Memory B cell (primary cell): ENCODE measurements at regions not wholly inside any gene's neighbourhood (a gene's known extent, or its start where the extent isn't known, plus 50 kb on each side); places are given as distances from the start of the nearest gene placed in this dataset.

Experiments used
- ATAC-seq: fragments of 150-1000 bp; cut with Tn5 transposase; 2 replicates; pipeline ENCODE4 v1.10.0; 2021; ENCODE audit warnings: low read depth, mild to moderate bottlenecking, moderate library complexity
- DNase-seq, 2 donors: peaks; one replicate each; pipeline ENCODE4 v3.0.0; 2022; ENCODE audit warnings: low spot score in 2 of 2
- H3K27ac Mint-ChIP-seq: one replicate; pipeline ENCODE4 v1.8.0; 2022; ENCODE audit warnings: mild to moderate bottlenecking, moderate library complexity, mixed read lengths
- H3K27me3 Mint-ChIP-seq: one replicate; pipeline ENCODE4 v1.8.0; 2022; ENCODE audit warnings: mixed read lengths
- H3K36me3 Mint-ChIP-seq: one replicate; pipeline ENCODE4 v1.8.0; 2022; ENCODE audit warnings: mild to moderate bottlenecking, mixed read lengths
- H3K4me1 Mint-ChIP-seq: one replicate; pipeline ENCODE4 v1.8.0; 2022; ENCODE audit warnings: mixed read lengths
- H3K4me3 Mint-ChIP-seq: one replicate; pipeline ENCODE4 v1.8.0; 2022; ENCODE audit warnings: mild to moderate bottlenecking, moderate library complexity, mixed read lengths
- H3K9me3 Mint-ChIP-seq: one replicate; pipeline ENCODE4 v1.8.0; 2022; ENCODE audit warnings: mixed read lengths

DNA sequence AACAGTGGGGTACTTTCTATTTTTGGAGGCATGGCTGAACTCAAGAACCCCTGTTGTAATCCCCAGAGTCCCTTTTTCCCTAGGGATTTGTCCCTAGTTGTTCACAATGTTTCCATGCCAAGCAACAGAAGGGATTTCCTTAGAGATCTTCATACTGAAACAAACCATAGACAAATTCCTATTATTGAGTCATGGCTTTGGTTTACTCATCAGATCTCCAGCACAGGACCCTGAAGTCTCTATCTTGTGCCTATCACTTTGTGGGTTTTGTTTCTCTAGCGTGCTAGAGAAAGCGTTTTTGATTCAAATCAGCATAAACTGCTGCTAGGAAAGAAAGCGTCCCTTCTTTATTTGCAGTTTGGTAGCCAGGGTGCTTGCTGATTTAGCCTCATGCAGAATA lies 165.0 kb downstream of the BAMBI start:
- ATAC-seq (no peak), DNase-seq (no peak)
- Mint-ChIP-seq H3K27ac (no peak overlapping the region), H3K9me3 (no peaks in the 10 kb centered on the region), H3K27me3 (no peaks in the 10 kb centered on the region), H3K4me1 (no peaks in the 10 kb centered on the region), H3K36me3 (no peaks in the 10 kb centered on the region), H3K4me3 (no peak overlapping the region)

DNA sequence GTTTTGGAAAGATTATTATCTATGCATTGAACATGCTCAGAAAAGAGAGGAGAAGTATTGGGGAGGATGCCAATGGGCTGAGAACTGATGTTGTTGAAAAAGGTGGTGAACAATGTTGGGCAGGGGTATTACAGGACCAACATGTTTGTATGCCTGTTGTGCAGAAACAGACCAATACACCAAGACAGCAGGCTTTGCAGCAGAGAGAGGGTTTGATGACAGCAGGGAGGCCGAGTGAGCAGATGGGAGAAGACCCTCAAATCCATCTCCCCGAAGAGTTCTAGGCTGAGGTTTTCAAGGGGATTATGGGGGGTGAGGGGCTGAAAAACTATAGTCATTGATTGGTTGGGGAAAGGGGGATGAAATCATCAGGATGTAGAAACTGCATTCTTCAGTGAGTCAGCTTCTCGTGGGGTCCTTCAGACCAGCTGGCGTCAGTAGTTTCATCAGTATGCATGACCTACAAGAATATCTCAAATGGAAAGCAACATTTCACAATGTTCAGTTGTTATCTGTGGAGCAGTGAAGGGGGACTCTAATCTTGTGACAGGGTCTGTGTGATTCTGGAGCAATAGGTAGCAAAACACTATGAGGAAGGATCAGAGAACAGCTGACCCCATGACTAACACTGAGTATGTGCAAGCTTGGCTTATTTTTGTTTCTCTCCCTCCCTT lies 167.8 kb downstream of the BAMBI start:
- no peaks in the 10 kb centered on the region for H3K9me3 Mint-ChIP-seq
- H3K4me1 Mint-ChIP-seq: no peaks in the 10 kb centered on the region
- no peaks in the 10 kb centered on the region for H3K36me3 Mint-ChIP-seq
- ATAC-seq: no peak
- no peaks in the 10 kb centered on the region for H3K27me3 Mint-ChIP-seq
- H3K27ac Mint-ChIP-seq: no peak overlapping the region
- no peak overlapping the region for H3K4me3 Mint-ChIP-seq
- no peak for DNase-seq

DNA sequence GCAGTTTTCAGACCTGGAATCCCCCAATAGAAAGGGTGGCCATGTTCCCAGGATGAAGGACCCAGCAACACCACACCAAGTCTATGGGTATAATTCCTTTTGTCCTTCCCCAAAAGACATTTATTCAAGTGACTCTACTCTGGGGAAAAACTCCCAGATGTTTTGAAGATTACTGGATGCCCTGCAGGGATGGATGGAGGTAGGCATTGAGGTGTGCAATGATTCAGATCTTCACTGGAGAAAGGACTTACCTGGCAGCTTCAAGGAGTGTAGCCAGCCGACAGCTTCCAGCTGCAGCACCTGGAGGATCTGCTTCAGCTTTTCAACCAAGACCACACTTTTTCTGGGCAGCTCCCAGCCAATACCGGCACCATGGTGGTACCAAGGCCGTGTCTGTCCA lies 172.0 kb downstream of the BAMBI start:
- no peak overlapping the region for H3K27ac Mint-ChIP-seq
- H3K9me3 Mint-ChIP-seq: no peaks in the 10 kb centered on the region
- no peaks in the 10 kb centered on the region for H3K4me1 Mint-ChIP-seq
- no peak overlapping the region for H3K4me3 Mint-ChIP-seq
- H3K27me3 Mint-ChIP-seq: no peaks in the 10 kb centered on the region
- DNase-seq: no peak
- ATAC-seq: no peak
- no peaks in the 10 kb centered on the region for H3K36me3 Mint-ChIP-seq

DNA sequence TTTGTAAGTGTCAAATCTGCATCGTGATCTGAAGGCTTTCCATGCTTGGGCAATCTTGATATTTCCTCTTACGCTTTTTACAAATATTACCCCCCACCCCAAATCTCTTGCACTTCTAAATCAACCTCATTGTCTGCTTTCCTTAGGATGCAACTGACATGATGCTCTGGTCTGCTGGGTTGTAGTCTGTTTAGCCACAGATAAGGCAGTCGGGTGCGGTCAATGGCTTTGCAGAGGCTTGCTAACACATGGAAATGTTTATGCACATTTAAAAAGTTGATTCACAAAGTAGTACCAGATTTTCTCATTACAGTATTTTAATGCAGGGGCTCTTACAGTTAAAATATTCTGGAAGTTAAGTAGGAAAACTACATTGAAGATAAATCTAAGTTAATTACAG lies 172.5 kb downstream of the BAMBI start:
- ATAC-seq (no peak), DNase-seq (no peak)
- Mint-ChIP-seq H3K27ac (no peak overlapping the region), H3K4me1 (no peaks in the 10 kb centered on the region), H3K36me3 (no peaks in the 10 kb centered on the region), H3K4me3 (no peak overlapping the region), H3K9me3 (no peaks in the 10 kb centered on the region), H3K27me3 (no peaks in the 10 kb centered on the region)

DNA sequence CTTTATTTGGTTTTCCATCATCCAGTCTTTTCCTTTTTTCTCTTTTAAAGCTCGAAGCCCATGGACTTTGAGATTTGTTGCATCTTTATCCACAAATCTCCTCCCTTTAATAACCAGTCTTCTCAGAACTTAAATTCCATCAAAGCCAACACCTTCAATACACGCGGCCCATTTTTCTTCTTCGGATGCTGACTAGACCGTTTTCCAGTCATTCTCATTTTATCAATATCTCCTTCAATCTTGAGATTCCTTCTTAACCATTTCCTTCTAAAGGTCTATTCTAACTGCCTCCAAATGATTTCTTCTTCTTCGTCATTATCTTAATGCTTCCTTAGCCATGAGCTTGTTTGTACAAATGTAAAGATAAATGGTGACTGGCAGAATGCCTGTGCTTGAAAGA lies 173.5 kb downstream of the BAMBI start:
- H3K36me3 Mint-ChIP-seq: no peaks in the 10 kb centered on the region
- H3K4me3 Mint-ChIP-seq: no peak overlapping the region

DNA sequence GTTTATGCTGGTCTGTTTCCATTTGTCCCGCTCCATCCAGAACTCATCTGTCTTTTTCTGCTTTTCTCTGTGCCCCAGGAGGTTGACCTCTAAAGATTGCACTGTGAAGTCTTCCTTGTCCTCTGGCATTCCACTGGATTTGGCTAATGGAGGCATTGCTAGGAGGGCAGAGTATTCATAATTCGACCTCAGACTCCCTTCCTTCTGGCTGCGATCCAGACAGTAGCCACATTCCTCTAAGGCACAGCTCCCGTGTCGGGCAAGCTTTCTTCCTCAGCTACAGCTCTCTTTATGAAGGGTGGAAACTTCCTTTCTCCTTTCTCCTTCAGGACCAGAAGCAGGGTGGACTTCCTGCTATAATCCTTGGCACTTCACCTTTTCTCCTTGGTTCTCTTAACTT lies 175.9 kb downstream of the BAMBI start:
- Mint-ChIP-seq H3K27ac (no peak overlapping the region), H3K4me1 (no peaks in the 10 kb centered on the region), H3K9me3 (peaks cover 2% of the 10 kb centered on the region), H3K27me3 (no peaks in the 10 kb centered on the region), H3K36me3 (no peaks in the 10 kb centered on the region), H3K4me3 (no peak overlapping the region)
- ATAC-seq (no peak), DNase-seq (no peak)

More for the DNA sequence above, 173.5 kb downstream of the BAMBI start:
- Mint-ChIP-seq H3K9me3 (no peaks in the 10 kb centered on the region), H3K27me3 (no peaks in the 10 kb centered on the region), H3K4me1 (no peaks in the 10 kb centered on the region), H3K27ac (no peak overlapping the region)
- DNase-seq: no peak
- ATAC-seq: no peak

DNA sequence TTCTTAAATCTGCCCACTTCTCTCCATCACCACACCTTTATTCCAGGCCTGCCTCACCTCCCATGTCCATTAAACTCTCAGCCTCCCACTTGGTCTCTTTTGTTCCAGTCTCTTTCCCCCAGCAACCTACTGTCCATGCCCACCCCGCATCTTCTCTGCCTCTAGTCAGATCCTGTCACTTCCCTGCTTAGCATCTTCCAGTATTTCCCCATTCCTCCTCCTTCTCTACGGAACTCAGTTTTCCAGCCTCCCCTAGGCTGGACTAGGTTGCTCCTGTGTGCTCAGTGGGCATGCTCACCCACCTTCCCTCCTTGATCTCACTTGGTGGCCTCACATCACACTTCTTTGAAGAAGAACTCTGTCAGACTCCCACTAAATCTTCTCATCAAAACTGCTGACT lies 179.8 kb downstream of the BAMBI start:
- ATAC-seq (no peak), DNase-seq (no peak)
- Mint-ChIP-seq H3K27me3 (peaks cover 6% of the 10 kb centered on the region), H3K36me3 (no peaks in the 10 kb centered on the region), H3K4me3 (no peak overlapping the region), H3K9me3 (peaks cover 6% of the 10 kb centered on the region), H3K4me1 (no peaks in the 10 kb centered on the region), H3K27ac (no peak overlapping the region)

DNA sequence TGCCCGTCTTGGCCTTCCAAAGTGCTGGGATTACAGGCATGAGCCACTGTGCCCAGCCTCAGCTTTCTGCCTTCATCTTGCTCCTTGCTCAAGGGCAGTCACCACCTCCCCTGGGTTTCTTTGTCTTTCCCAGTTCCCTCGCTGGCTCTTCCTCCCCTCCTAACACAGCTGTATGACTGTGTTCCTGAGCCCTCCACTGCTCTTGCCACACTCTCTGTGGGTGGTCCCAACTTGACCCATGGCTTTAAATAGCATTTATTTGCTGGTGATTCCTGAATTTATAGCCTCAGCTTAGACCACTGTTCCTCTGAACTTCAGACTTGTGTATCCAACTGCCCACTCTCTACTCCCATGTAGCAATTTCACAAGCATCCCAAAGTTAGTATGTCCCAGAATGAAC lies 181.3 kb downstream of the BAMBI start:
- DNase-seq (no peak), ATAC-seq (no peak)
- H3K4me1 Mint-ChIP-seq: no peaks in the 10 kb centered on the region
- no peaks in the 10 kb centered on the region for H3K36me3 Mint-ChIP-seq
- no peak overlapping the region for H3K4me3 Mint-ChIP-seq
- H3K27me3 Mint-ChIP-seq: peaks cover 8% of the 10 kb centered on the region
- no peak overlapping the region for H3K27ac Mint-ChIP-seq
- peaks cover 7% of the 10 kb centered on the region for H3K9me3 Mint-ChIP-seq

DNA sequence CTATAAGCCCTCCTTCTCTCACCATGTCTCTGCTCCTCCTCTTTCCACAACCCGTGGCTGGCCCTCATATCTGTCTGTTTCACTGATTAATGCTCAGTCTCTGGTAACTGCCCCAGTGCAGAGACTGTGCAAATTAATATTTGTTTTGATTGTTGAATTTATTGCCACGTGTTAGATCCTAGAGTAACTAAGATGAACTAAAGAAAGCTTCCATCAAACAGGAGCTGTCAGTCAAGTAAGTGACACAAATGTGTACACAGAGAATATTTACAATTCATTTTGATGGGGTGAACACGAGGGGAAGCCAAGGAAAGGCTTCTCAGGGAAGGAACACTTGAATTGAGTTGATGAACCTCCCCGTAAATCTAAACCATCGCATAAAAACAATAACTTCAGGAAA lies 182.5 kb downstream of the BAMBI start:
- Mint-ChIP-seq H3K4me3 (no peak overlapping the region), H3K9me3 (peaks cover 7% of the 10 kb centered on the region), H3K4me1 (no peaks in the 10 kb centered on the region), H3K27me3 (peaks cover 8% of the 10 kb centered on the region), H3K27ac (no peak overlapping the region), H3K36me3 (no peaks in the 10 kb centered on the region)
- ATAC-seq: no peak
- DNase-seq: no peak

DNA sequence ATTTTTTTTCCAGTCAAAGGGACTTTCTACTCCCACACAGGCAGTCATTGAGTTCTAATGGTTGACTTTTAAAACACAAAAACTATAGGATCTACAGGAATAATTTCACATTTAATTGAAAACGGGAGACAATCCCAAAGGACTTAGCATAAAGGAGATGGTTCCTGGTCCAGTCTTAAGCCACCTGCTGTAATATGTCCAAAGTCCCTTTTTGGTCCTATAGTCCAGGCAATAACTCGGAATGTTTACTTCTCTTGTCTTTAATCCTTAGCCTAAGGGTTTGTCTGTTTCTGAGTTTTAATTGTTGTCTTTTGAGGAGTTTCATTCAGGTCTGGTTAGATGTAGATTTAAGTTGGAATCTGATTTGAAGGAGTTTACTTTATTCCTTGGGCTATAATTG lies 184.9 kb downstream of the BAMBI start:
- Mint-ChIP-seq H3K27me3 (peaks cover 10% of the 10 kb centered on the region), H3K27ac (no peak overlapping the region), H3K36me3 (no peaks in the 10 kb centered on the region), H3K4me3 (no peak overlapping the region), H3K4me1 (no peaks in the 10 kb centered on the region), H3K9me3 (peaks cover 7% of the 10 kb centered on the region)
- DNase-seq (no peak), ATAC-seq (no peak)

DNA sequence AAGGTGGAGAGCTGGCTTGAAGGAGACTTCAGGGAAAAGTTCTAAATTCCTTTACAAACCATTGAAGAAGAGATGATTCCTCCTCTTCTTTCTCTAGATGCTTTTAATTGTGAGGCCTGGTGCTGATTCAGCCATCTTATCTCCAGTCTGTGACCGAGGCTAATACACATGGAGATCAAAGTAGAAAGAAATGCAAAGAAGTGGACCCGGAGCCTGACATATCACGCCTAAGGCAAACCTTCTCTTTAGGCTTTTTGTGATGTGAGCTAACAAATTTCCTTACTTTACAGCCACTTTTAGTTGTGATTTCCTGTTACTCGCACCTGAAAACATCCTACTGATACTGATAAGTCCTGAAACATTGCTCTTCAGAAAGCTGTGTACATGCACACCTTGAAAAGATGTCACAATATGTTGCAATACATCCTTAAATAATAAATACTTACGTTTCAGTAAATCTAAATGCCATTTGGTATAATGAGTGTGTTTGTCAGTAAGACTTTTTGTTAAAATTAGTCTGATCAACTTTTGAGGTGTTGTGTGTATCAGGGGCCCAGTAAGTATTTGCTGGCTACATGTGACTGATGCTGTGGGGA lies 192.4 kb downstream of the BAMBI start:
- no peak for DNase-seq
- Mint-ChIP-seq H3K27me3 (peaks cover 2% of the 10 kb centered on the region), H3K27ac (no peak overlapping the region), H3K4me3 (no peak overlapping the region), H3K36me3 (no peaks in the 10 kb centered on the region), H3K4me1 (no peaks in the 10 kb centered on the region), H3K9me3 (no peaks in the 10 kb centered on the region)
- ATAC-seq: no peak

DNA sequence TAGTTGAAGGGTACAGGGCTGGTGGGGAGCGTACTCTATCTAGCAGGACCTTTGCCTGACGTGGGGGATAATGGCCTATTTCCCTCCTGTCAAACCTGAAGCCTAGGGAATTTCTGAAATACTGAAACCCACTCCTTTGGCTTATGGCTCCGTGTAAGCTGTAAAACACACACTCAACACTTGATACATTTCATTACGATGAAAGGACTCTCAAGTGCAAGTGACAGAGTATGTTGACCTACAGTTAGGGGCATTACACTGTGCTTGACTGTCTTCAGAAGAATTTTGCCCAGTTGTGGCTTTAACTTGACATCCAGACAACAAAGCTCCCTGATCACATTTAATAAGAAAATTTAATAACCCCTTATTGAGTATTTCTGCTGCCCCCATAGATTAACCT lies 194.3 kb downstream of the BAMBI start:
- peaks cover 2% of the 10 kb centered on the region for H3K27me3 Mint-ChIP-seq
- H3K27ac Mint-ChIP-seq: no peak overlapping the region
- H3K4me3 Mint-ChIP-seq: no peak overlapping the region
- H3K4me1 Mint-ChIP-seq: no peaks in the 10 kb centered on the region
- ATAC-seq (no peak), DNase-seq (no peak)
- H3K36me3 Mint-ChIP-seq: no peaks in the 10 kb centered on the region
- H3K9me3 Mint-ChIP-seq: peaks cover 1% of the 10 kb centered on the region

DNA sequence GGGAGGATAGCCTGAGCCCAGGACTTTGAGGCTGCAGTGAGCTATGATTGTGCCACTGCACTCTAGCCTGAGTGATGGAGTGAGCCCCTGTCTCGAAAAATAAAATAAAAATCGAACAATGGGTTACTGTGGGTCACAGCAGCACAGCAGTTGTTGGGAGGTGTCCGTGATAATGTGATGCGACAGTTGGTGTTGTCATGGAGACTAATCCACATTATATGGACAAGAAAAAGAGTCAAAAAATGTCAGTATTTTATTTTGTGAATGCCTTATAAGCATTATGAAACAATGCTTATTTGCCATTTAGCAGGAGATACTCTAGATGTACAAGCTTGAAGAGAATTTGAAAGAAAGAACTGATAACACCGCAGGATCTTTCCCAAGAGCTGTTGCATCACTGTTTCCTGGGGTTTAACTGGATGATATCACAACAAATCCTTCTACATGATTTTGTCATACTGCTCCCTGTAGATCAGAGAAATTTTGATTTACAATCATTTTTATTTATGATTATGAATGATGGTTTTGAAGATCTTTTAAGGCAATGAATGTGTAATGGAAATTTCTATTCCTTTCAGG lies 195.4 kb downstream of the BAMBI start:
- Mint-ChIP-seq H3K27me3 (peaks cover 2% of the 10 kb centered on the region), H3K9me3 (peaks cover 1% of the 10 kb centered on the region), H3K4me3 (no peak overlapping the region), H3K4me1 (no peaks in the 10 kb centered on the region), H3K36me3 (no peaks in the 10 kb centered on the region), H3K27ac (no peak overlapping the region)
- ATAC-seq (no peak), DNase-seq (no peak)

DNA sequence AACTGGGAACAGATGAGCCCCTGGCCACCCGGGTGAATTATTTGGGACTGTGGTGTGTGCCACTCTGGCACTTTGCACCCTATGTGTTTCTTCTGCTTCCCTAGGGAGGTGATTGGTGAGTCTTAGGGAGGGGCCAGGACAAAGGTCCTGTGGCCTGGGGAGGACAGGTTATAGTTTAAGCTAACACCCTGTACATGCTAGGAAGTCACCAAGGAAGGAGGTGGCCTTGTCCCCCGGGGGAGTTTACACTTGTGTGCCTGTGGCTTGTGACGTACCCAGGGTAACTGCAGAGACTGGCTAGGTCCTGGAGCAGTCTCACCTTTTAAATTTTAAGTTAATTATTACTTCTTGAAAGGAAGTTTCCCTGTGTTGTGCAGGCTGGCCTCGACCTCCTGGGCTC lies 196.2 kb downstream of the BAMBI start:
- no peaks in the 10 kb centered on the region for H3K4me1 Mint-ChIP-seq
- H3K36me3 Mint-ChIP-seq: no peaks in the 10 kb centered on the region
- no peak for ATAC-seq
- DNase-seq: no peak
- peaks cover 1% of the 10 kb centered on the region for H3K9me3 Mint-ChIP-seq
- H3K4me3 Mint-ChIP-seq: no peak overlapping the region
- H3K27ac Mint-ChIP-seq: no peak overlapping the region
- peaks cover 2% of the 10 kb centered on the region for H3K27me3 Mint-ChIP-seq

DNA sequence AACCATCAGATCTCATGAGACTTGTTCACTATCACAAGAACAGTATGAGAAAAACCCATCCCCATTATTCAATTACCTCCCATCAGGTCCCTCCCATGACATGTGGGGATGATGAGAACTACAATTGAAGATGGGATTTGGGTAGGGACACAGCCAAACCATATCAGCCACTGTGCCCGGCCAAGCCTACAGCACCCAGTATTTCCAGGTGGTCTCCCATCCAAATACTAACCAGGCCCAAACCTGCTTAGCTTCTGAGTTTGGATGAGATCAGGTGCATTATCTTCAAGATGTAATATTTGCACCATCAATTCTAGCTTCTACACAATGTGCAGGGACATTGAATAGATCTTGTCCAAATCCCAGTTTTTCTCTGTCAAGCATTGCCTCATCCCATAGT lies 196.9 kb downstream of the BAMBI start:
- ATAC-seq (no peak), DNase-seq (no peak)
- no peak overlapping the region for H3K27ac Mint-ChIP-seq
- peaks cover 1% of the 10 kb centered on the region for H3K9me3 Mint-ChIP-seq
- H3K4me1 Mint-ChIP-seq: no peaks in the 10 kb centered on the region
- peaks cover 2% of the 10 kb centered on the region for H3K27me3 Mint-ChIP-seq
- no peaks in the 10 kb centered on the region for H3K36me3 Mint-ChIP-seq
- H3K4me3 Mint-ChIP-seq: no peak overlapping the region
